Common myeloid progenitor, CD34-positive (primary cell): ENCODE measurements at regions not wholly inside any gene's neighbourhood (a gene's known extent, or its start where the extent isn't known, plus 50 kb on each side); places are given as distances from the start of the nearest gene placed in this dataset.

ENCODE experiments used
- CTCF ChIA-PET: fragments of 350-600 bp; sonication (Branson Sonifier 250); formaldehyde crosslinking; loops from one replicate; lab custom pipeline; 2021; ENCODE audit warnings: antibody characterized with exemption; lab: Charles Lee
- POLR2A ChIA-PET: fragments of 350-600 bp; sonication (Branson Sonifier 250); formaldehyde crosslinking; loops from one replicate; lab custom pipeline; 2021; ENCODE audit warnings: antibody characterized with exemption; lab: Charles Lee
- DNase-seq, 3 donors: peaks; one replicate each; pipeline versions ENCODE4 v3.0.0 to v3.0.0-alpha.2; 2013
- H3K27ac ChIP-seq, 2 experiments: 1 replicate in 1 of 2; 2 replicates in 1 of 2; pipeline ENCODE4 v1.7.0; 2013; ENCODE audit warnings: inconsistent platforms in 2 of 2, low read length in 2 of 2, mild to moderate bottlenecking in 2 of 2, low read depth in 1 of 2, moderate library complexity in 1 of 2; ENCODE audit not compliant: severe bottlenecking in 2 of 2, insufficient read depth in 1 of 2, poor library complexity in 1 of 2
- H3K27me3 ChIP-seq, 5 experiments: replicated peaks in 2 of 5; 1 replicate in 3 of 5; 2 replicates in 2 of 5; pipeline versions ENCODE4 v1.6.1 to v1.7.0; 2013; ENCODE audit warnings: low read length in 4 of 5, mild to moderate bottlenecking in 2 of 5, moderate library complexity in 2 of 5, inconsistent platforms in 1 of 5; ENCODE audit not compliant: insufficient read depth in 5 of 5, control insufficient read depth in 4 of 5
- H3K36me3 ChIP-seq, 4 experiments: 1 replicate in 2 of 4; 2 replicates in 2 of 4; pipeline versions ENCODE4 v1.6.1 to v1.7.0; 2013; ENCODE audit warnings: low read length in 3 of 4, control low read depth in 1 of 4, mild to moderate bottlenecking in 1 of 4; ENCODE audit not compliant: control insufficient read depth in 4 of 4, insufficient read depth in 4 of 4
- H3K4me1 ChIP-seq, 4 experiments: 1 replicate in 3 of 4; 2 replicates in 1 of 4; pipeline versions ENCODE4 v1.6.1 to v1.7.1; 2013; ENCODE audit warnings: low read length in 3 of 4, mild to moderate bottlenecking in 3 of 4, control low read depth in 1 of 4, inconsistent platforms in 1 of 4, moderate library complexity in 1 of 4; ENCODE audit not compliant: control insufficient read depth in 4 of 4, insufficient read depth in 4 of 4; ENCODE audit errors: control extremely low read depth in 1 of 4
- H3K4me3 ChIP-seq, 7 experiments: 1 replicate in 4 of 7; 2 replicates in 3 of 7; pipeline versions ENCODE4 v1.5.1 to v1.7.0; 2013; ENCODE audit warnings: mild to moderate bottlenecking in 7 of 7, low read length in 6 of 7, moderate library complexity in 6 of 7, inconsistent platforms in 2 of 7, low read depth in 2 of 7, control low read depth in 1 of 7; ENCODE audit not compliant: insufficient read depth in 4 of 7, control insufficient read depth in 1 of 7; ENCODE audit errors: extremely low read depth in 1 of 7
- H3K9me3 ChIP-seq, 5 experiments: 1 replicate in 4 of 5; 2 replicates in 1 of 5; pipeline versions ENCODE4 v1.6.1 to v1.7.1; 2013; ENCODE audit warnings: low read length in 4 of 5, mild to moderate bottlenecking in 2 of 5, inconsistent platforms in 1 of 5, low read depth in 1 of 5, moderate library complexity in 1 of 5; ENCODE audit not compliant: control insufficient read depth in 4 of 5, insufficient read depth in 2 of 5; ENCODE audit errors: control extremely low read depth in 1 of 5
- WGBS: methylation state at CpG from one replicate; pipeline ENCODE4 v1.1.5; 2013; ENCODE audit not compliant: insufficient coverage; 5-methylcytosine and 5-hydroxymethylcytosine counted together

DNA sequence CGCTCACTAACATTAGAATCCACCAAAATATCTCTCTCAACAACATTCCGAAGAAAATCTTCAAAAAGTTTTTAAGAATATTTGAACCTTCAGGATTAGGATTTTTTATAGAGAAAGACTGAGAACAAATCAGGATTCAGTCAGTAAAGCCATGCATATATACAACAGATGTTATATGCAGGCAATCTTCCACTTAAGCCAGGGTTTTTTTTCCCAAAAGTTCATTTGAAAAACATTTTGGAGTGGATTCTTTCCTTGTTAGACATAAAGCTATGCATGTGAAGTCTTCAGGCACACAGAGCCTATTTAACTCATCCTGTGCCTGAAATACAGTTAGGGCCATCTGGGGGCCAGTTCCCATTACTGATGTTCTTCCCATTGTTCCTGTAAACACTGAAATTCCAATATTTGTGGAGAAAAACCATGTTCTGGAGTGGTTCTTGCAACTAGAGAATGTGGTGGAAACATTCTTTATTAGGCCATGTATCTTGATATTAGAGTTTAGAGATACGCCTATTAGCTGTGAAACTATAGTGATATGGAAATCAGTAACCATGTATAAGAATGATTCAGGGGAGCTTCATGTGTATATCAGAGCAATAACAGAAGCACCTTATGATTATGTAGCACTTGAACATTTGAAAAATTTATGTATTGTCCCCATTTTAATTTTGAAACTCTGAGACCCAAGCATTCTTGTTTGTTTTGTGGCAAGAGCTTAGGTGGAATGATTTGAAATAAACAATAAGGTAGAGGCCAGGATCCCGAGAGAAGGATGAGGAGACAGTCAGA, 61.7 kb downstream of the PLEKHG1 start:
- Histone ChIP-seq H3K27me3 (no peaks in the 10 kb centered on the region), H3K4me1 (peaks cover 0 to 9% (median 8%) of the 10 kb centered on the region in 4 experiments), H3K4me3 (no peak overlapping the region), H3K27ac (no peak overlapping the region), H3K9me3 (no peaks in the 10 kb centered on the region), H3K36me3 (no peaks in the 10 kb centered on the region)
- CTCF ChIA-PET = interaction anchor here (1.1 to 1.5 kb wide), 3 partner anchors 10 to 243 kb away, joined by 3 to 4 read pairs (median 3); no protein-coding TSS in a partner anchor
- WGBS = 96% methylated on average over 2 of the region's 4 CpGs
- no peak for DNase-seq
- POLR2A ChIA-PET = no interaction called here

DNA sequence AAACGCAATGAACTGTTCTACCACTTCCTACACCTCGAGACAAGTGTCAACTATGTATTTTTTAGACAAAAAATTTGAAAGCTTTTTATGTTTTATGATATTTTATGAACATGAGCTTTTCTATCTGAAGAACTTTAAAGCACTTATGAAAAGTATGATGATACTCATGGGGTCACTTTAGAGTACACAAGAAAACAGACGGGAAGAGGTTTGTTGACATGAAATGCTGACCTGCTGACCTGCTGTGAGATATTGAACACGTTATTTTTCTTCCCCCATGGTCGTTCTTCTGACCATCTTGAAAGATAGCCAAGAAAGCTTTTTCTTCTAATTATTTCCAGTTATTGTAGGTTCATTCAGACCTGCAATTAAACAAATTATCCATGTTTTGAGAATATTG, 63.1 kb downstream of the PLEKHG1 start:
- H3K9me3 ChIP-seq = no peaks in the 10 kb centered on the region
- H3K27ac ChIP-seq = no peak overlapping the region
- WGBS = 100% methylated on average over 2 of the region's 5 CpGs
- no peaks in the 10 kb centered on the region for H3K27me3 ChIP-seq
- ChIA-PET POLR2A (no interaction called here), CTCF (interaction anchor here (1.1 kb wide), 2 partner anchors 12 to 24 kb away, joined by 3 to 4 read pairs; no protein-coding TSS in a partner anchor)
- no peak overlapping the region for H3K4me3 ChIP-seq
- H3K4me1 ChIP-seq = peaks cover 0 to 9% (median 8%) of the 10 kb centered on the region in 4 experiments
- H3K36me3 ChIP-seq = no peaks in the 10 kb centered on the region
- no peak for DNase-seq

DNA sequence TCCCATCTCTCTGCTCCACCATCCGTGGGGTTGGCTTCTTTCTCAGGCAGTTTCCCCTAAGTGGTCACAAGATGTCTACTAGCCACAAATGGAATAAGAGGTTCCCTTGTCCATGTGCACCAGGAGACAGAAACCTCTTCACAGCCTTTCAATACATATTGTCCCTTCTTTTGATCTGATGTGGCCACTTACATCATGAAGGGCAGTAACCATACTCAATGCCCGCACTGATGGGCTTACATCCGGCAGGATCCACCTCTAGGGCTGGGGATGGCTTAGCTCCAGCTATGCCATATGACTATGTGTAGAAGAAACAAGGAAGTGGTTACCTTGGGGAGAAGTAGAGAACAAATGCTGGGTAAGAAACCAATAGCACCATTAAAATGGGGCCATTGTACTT, 64.4 kb downstream of the PLEKHG1 start:
- no peak for DNase-seq
- WGBS = 100% methylated on average over 3 of the region's 3 CpGs
- H3K36me3 ChIP-seq = no peaks in the 10 kb centered on the region
- no peaks in the 10 kb centered on the region for H3K9me3 ChIP-seq
- H3K27ac ChIP-seq = no peak overlapping the region
- no peak overlapping the region for H3K4me3 ChIP-seq
- ChIA-PET CTCF (no interaction called here), POLR2A (no interaction called here)
- H3K27me3 ChIP-seq = no peaks in the 10 kb centered on the region
- peaks cover 0 to 9% (median 8%) of the 10 kb centered on the region in 4 experiments for H3K4me1 ChIP-seq

DNA sequence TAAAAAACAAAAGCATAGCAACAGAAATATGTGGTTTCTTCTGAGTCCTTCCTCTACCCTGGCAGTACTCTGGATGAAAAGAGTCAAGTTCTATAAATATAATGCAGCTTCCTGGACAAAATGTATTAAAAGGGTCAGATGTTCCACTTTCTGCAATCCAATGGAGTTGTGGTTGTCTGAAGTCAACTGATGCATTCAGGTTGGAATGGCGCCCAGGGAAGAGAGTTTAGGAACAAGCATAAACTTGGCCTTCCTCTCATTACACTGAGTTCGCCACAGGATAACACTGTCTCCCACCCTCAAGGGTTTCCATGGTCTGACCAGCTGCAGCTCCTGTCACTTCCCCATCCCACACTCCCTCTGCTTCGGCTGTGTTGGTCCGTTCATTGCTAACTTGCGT, 66.4 kb downstream of the PLEKHG1 start:
- Histone ChIP-seq H3K4me3 (no peak overlapping the region), H3K36me3 (no peaks in the 10 kb centered on the region), H3K9me3 (no peaks in the 10 kb centered on the region), H3K27me3 (no peaks in the 10 kb centered on the region), H3K4me1 (peaks cover 0 to 9% (median 8%) of the 10 kb centered on the region in 4 experiments), H3K27ac (no peak overlapping the region)
- POLR2A ChIA-PET = interaction anchor here (0.6 kb wide), 1 partner anchor 43 kb away, joined by 4 read pairs; no protein-coding TSS in a partner anchor
- DNase-seq = no peak
- CTCF ChIA-PET = interaction anchor here (1.8 kb wide), 1 partner anchor 21 kb away, joined by 5 read pairs; no protein-coding TSS in a partner anchor
- 79% methylated on average over 5 of the region's 5 CpGs for WGBS

DNA sequence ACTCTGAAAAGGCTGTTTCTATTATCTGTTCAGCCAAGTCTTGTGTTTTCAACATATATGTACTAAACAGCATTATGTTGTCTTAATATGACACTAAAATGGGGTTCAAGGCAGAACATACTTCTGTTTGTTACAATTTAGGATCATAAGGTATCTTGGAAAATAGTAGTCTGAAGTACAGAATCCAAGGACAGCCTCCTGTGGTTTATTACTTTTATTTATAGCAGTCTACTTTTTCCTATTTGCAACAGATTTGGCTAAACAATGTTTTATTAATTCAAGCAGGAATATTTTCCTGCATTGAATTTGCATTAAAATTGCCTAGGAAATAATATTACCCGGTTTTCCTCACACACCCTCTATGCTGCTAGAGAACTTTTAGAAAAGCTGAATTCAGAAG, 67.7 kb downstream of the PLEKHG1 start:
- no peak overlapping the region for H3K4me3 ChIP-seq
- H3K36me3 ChIP-seq = no peaks in the 10 kb centered on the region
- no CpG with 5 or more reads among the region's 1 CpG for WGBS
- H3K27ac ChIP-seq = no peak overlapping the region
- CTCF ChIA-PET = no interaction called here
- no peak for DNase-seq
- no peaks in the 10 kb centered on the region for H3K9me3 ChIP-seq
- peaks cover 0 to 9% (median 8%) of the 10 kb centered on the region in 4 experiments for H3K4me1 ChIP-seq
- POLR2A ChIA-PET = no interaction called here
- no peaks in the 10 kb centered on the region for H3K27me3 ChIP-seq

DNA sequence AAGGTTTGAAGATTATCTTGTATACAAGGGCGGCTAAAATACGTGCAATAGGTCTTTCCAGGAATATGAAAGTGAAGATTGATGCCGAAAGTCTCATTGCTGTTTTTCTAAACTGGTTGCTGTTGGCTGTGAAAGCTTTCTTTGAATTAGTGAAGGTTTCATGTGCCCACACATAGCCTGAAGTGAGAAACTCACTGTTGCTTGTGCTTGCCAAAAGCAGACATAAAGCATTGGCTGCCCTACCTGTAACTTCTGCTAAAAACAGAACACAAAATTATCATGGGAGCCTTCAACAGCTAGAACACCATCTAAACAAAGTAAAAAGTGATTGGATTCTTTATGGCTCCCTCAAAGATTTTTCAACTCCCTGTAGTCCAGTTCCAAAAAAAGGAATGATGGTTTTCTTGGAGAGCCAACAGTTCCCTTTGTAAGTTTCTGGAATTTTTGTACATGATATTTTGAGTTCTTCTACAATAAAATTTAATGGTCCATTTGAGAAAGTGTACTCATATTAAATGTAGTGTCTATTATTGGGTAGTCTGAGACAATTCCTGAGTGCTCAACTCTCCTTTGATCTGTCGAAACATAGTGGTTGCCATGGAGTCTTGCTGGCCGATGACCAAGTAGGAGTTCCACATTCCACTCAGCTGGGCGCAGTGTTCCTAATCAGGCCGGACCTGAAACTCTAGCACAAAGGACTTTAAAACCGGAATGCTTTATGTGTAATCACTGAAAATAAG, 68.5 kb downstream of the PLEKHG1 start:
- Histone ChIP-seq H3K27ac (no peak overlapping the region), H3K9me3 (no peaks in the 10 kb centered on the region), H3K4me1 (peaks cover 0 to 9% (median 8%) of the 10 kb centered on the region in 4 experiments), H3K27me3 (no peaks in the 10 kb centered on the region), H3K4me3 (no peak overlapping the region), H3K36me3 (no peaks in the 10 kb centered on the region)
- DNase-seq = no peak
- WGBS = 93% methylated on average over 6 of the region's 8 CpGs
- CTCF ChIA-PET = no interaction called here
- POLR2A ChIA-PET = no interaction called here

DNA sequence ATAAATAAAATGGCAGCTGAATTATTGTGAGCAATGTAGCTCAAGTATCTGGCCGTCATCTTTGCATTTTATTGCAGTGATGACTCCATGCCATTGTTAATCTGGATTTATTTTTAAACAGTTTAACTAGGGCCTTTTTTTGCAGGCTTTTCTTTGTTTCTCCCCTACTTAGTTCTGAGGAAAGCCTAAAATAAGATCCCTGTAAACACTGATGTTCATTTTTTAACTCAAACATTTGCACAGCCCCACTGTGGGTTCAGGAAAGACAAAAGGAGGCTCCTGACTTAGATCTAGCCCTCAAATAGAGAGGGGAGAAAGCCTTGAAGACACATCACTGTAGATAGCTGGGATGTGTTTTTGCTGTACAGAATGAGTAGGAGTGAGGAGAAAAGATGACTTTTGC, 69.2 kb downstream of the PLEKHG1 start:
- Histone ChIP-seq H3K27ac (no peak overlapping the region), H3K36me3 (no peaks in the 10 kb centered on the region), H3K9me3 (no peaks in the 10 kb centered on the region), H3K4me1 (peaks cover 0 to 9% (median 8%) of the 10 kb centered on the region in 4 experiments), H3K4me3 (no peak overlapping the region), H3K27me3 (no peaks in the 10 kb centered on the region)
- WGBS = no CpG with 5 or more reads among the region's 1 CpG
- no peak for DNase-seq
- ChIA-PET POLR2A (no interaction called here), CTCF (no interaction called here)
